Body of pancreas (tissue), 4 donors: ENCODE measurements at regions not wholly inside any gene's neighbourhood (a gene's known extent, or its start where the extent isn't known, plus 50 kb on each side); places are given as distances from the start of the nearest gene placed in this dataset.

Source experiments
- ATAC-seq: fragments of 150-250 bp; one replicate; pipeline ENCODE4 v1.9.1; 2016
- DNase-seq, 4 donors: peaks; one replicate each; pipeline ENCODE4 v3.0.0-alpha.2; 2019
- H3K27ac ChIP-seq, 4 donors: fragments of 200-600 bp; sonication (generic); 1 replicate in 3 of 4; 2 replicates in 1 of 4; pipeline versions ENCODE4 v1.5.1 to v1.6.1; 2016 to 2019; ENCODE audit warnings: mild to moderate bottlenecking in 1 of 4, mixed read lengths in 1 of 4, moderate library complexity in 1 of 4
- H3K27me3 ChIP-seq, 2 donors: fragments of 200-600 bp; sonication (generic); one replicate each; pipeline ENCODE4 v1.6.0; 2016; ENCODE audit warnings: mild to moderate bottlenecking in 1 of 2
- H3K36me3 ChIP-seq, 2 donors: fragments of 200-600 bp; sonication (generic); replicated peaks in 1 of 2; 2 replicates each; pipeline ENCODE4 v1.5.1; 2016; ENCODE audit warnings: low read depth in 2 of 2; ENCODE audit not compliant: insufficient read depth in 1 of 2
- H3K4me1 ChIP-seq: fragments of 200-600 bp; sonication (generic); one replicate; pipeline ENCODE4 v1.6.0; 2016
- H3K4me3 ChIP-seq, 2 donors: fragments of 200-600 bp; sonication (generic); 1 replicate in 1 of 2; 2 replicates in 1 of 2; pipeline ENCODE4 v1.5.1; 2016 to 2019
- H3K9me3 ChIP-seq, 3 donors: fragments of 200-600 bp; sonication (generic); 1 replicate in 2 of 3; 2 replicates in 1 of 3; pipeline ENCODE4 v1.5.1; 2016
- POLR2A ChIP-seq, 3 donors: fragments of 450-650 bp; IDR thresholded peaks; one replicate each; pipeline ENCODE4 v1.6.1; 2016; ENCODE audit warnings: antibody characterized with exemption in 3 of 3, mild to moderate bottlenecking in 2 of 3
- WGBS, 2 donors: methylation state at CpG; one replicate each; pipeline ENCODE4 v1.1.5; 2017; 5-methylcytosine and 5-hydroxymethylcytosine counted together
- intact Hi-C: fragments of 100-400 bp; cut with DNase I; formaldehyde crosslinking; loops from one replicate; pipeline ENCODE4 v1.15.1; 2023
- TF ChIP-seq, protein P1 (sequence below), 7 experiments: fragments of 450-650 bp in 4 of 7; fragments of 200-600 bp in 3 of 7; sonication (generic) in 3 of 7; IDR thresholded peaks; one replicate each; pipeline ENCODE4 v1.5.1; 2016 to 2019; ENCODE audit warnings: antibody characterized with exemption in 7 of 7

- intact Hi-C loops: no loop called here
- no peaks in the 10 kb centered on the region for H3K27me3 ChIP-seq
- no peak for ATAC-seq
- no peak overlapping the region for H3K4me3 ChIP-seq
- no peak for TF ChIP-seq POLR2A (IDR thresholded peaks at IDR 0.05)
- TF ChIP-seq, protein P1, sequence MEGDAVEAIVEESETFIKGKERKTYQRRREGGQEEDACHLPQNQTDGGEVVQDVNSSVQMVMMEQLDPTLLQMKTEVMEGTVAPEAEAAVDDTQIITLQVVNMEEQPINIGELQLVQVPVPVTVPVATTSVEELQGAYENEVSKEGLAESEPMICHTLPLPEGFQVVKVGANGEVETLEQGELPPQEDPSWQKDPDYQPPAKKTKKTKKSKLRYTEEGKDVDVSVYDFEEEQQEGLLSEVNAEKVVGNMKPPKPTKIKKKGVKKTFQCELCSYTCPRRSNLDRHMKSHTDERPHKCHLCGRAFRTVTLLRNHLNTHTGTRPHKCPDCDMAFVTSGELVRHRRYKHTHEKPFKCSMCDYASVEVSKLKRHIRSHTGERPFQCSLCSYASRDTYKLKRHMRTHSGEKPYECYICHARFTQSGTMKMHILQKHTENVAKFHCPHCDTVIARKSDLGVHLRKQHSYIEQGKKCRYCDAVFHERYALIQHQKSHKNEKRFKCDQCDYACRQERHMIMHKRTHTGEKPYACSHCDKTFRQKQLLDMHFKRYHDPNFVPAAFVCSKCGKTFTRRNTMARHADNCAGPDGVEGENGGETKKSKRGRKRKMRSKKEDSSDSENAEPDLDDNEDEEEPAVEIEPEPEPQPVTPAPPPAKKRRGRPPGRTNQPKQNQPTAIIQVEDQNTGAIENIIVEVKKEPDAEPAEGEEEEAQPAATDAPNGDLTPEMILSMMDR (IDR thresholded peaks at IDR 0.05): no peak
- no peaks in the 10 kb centered on the region for H3K4me1 ChIP-seq
- H3K36me3 ChIP-seq: no peaks in the 10 kb centered on the region
- 43 to 67% methylated on average over 3 of the region's 3 CpGs for WGBS, 2 donors
- DNase-seq: no peak
- H3K27ac ChIP-seq: no peak overlapping the region
- H3K9me3 ChIP-seq: no peaks in the 10 kb centered on the region
These were observed 1337.9 kb upstream of the CHAC2 start for GRCh38 chr2:52429740-52430139.

DNA sequence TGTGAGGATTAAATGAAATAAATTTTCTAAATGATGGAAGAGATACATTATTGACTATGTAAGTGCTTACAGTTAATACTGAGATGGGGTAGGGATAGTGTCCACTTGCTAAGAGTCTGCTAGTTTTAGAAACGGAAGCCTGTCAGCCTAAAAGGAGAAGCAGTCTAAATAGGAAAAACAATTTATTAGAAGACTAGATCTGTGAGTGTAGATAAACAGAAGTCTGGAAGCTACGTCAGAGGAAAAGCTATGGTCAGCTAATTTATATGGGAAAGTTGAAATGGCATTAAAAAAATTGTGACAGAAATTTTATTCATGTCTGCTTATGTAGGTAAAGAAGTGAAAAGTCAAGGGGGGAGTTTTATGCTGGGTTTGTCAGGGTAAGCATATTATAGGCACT, 1338.4 kb upstream of the CHAC2 start:
- no peaks in the 10 kb centered on the region for H3K9me3 ChIP-seq
- no peak overlapping the region for H3K27ac ChIP-seq
- H3K27me3 ChIP-seq: no peaks in the 10 kb centered on the region
- no peak overlapping the region for H3K4me3 ChIP-seq
- DNase-seq: no peak
- intact Hi-C loops: no loop called here
- no peaks in the 10 kb centered on the region for H3K36me3 ChIP-seq
- WGBS, 2 donors: 48 to 73% methylated on average over 2 of the region's 2 CpGs
- H3K4me1 ChIP-seq: no peaks in the 10 kb centered on the region
- TF ChIP-seq, protein P1 (IDR thresholded peaks at IDR 0.05): no peak
- no peak for TF ChIP-seq POLR2A (IDR thresholded peaks at IDR 0.05)
- ATAC-seq: no peak

- intact Hi-C loops: no loop called here
- H3K9me3 ChIP-seq: no peaks in the 10 kb centered on the region
- H3K4me1 ChIP-seq: no peaks in the 10 kb centered on the region
- H3K36me3 ChIP-seq: no peaks in the 10 kb centered on the region
- H3K4me3 ChIP-seq: no peak overlapping the region
- no peak overlapping the region for H3K27ac ChIP-seq
- H3K27me3 ChIP-seq: no peaks in the 10 kb centered on the region
- DNase-seq (no peak), ATAC-seq (no peak)
- 88 to 91% methylated on average over 2 of the region's 2 CpGs for WGBS, 2 donors
- TF ChIP-seq POLR2A (IDR thresholded peaks at IDR 0.05): no peak
- TF ChIP-seq, protein P1 (IDR thresholded peaks at IDR 0.05): no peak
These were observed 1339.4 kb upstream of the CHAC2 start for GRCh38 chr2:52428224-52428623.

DNA sequence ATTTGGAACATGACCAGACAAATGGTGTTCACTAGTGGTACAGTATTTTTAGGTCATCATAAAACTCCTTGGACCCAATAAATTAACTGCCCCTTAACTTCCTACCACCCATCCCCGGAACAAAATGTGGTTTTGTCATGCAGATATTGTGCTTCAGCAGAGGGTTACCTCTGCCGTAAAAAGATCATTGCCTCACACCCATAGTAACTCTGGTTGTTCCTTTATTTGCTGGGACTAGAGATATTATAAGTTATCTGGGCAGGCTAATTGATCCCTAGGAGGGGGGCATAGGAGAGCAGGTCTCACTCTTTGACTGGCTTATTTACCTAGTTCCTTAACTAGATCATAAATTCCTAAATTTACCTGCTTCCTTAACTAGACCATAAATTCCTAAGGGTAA, 1343.9 kb upstream of the CHAC2 start:
- DNase-seq: no peak
- intact Hi-C loops: no loop called here
- no peaks in the 10 kb centered on the region for H3K9me3 ChIP-seq
- WGBS, 2 donors: 48 to 50% methylated on average over 2 of the region's 2 CpGs
- no peaks in the 10 kb centered on the region for H3K4me1 ChIP-seq
- H3K4me3 ChIP-seq: no peak overlapping the region
- H3K36me3 ChIP-seq: no peaks in the 10 kb centered on the region
- H3K27ac ChIP-seq: no peak overlapping the region
- no peak for ATAC-seq
- TF ChIP-seq, protein P1 (IDR thresholded peaks at IDR 0.05): no peak
- no peak for TF ChIP-seq POLR2A (IDR thresholded peaks at IDR 0.05)
- no peaks in the 10 kb centered on the region for H3K27me3 ChIP-seq

GRCh38 chr2:52423111-52423510, 1344.5 kb upstream of the CHAC2 start:
- ATAC-seq (no peak), DNase-seq (no peak)
- H3K4me3 ChIP-seq: no peak overlapping the region
- no peaks in the 10 kb centered on the region for H3K36me3 ChIP-seq
- H3K27ac ChIP-seq: no peak overlapping the region
- TF ChIP-seq POLR2A (IDR thresholded peaks at IDR 0.05): no peak
- TF ChIP-seq, protein P1 (IDR thresholded peaks at IDR 0.05): no peak
- intact Hi-C loops: no loop called here
- 87 to 88% methylated on average over 1 of the region's 1 CpG for WGBS, 2 donors
- H3K9me3 ChIP-seq: no peaks in the 10 kb centered on the region
- H3K4me1 ChIP-seq: no peaks in the 10 kb centered on the region
- H3K27me3 ChIP-seq: no peaks in the 10 kb centered on the region
